ENCODE measurements at regions not wholly inside any gene's neighbourhood (a gene's known extent, or its start where the extent isn't known, plus 50 kb on each side); places are given as distances from the start of the nearest gene placed in this dataset.

GRCh38 chr2:176641436-176641835, 372.2 kb downstream of the MTX2 start:
- ChIA-PET POLR2A (interaction anchor here (0.8 kb wide), 1 partner anchor 386 kb away, joined by 3 read pairs; no protein-coding TSS in a partner anchor), CTCF (ENCODE audit: unreplicated experiment) (no interaction called here)
- no TSS peak for BruUV-seq (replicated peaks)

DNA sequence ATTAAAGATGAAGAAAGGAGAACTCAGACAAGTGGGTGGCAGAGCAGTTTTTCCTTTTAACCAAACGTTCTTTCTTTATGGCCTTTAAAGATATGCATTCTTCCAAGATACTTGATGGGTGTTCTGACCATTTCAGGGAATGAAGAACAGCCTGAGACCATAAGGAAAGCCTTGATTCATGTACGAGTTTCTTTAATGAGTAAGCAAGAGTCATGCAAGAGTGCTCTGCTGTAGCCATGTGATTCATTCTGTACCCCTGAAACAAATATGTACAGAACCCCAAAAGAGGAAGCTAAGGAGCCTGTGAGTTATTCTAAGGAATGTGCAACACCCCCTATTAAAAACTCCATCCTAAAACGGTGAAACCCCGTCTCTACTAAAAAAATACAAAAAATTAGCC, 372.8 kb downstream of the MTX2 start:
- no peak overlapping the region for H3K27ac ChIP-seq (ENCODE audit: low read depth, low read length, poor library complexity, severe bottlenecking)
- H3K9me2 ChIP-seq (ENCODE audit: insufficient read depth, low read length) = no peaks in the 10 kb centered on the region
- no peaks in the 10 kb centered on the region for H3K9me3 ChIP-seq (ENCODE audit: low read length)
- CTCF ChIA-PET (ENCODE audit: unreplicated experiment) = no interaction called here
- H3K4me2 ChIP-seq (ENCODE audit: low read length) = no peak overlapping the region
- no peak overlapping the region for H2AFZ ChIP-seq (ENCODE audit: low read length)
- no peaks in the 10 kb centered on the region for H4K20me1 ChIP-seq (ENCODE audit: insufficient read depth, low read length)
- no peaks in the 10 kb centered on the region for H3K79me2 ChIP-seq (ENCODE audit: insufficient read depth, low read depth, low read length)
- H3K4me3 ChIP-seq (ENCODE audit: low read depth, low read length, poor library complexity, severe bottlenecking) = no peak overlapping the region
- no peaks in the 10 kb centered on the region for H3K4me1 ChIP-seq (ENCODE audit: insufficient read depth, low read length, poor library complexity, severe bottlenecking)
- TF ChIP-seq CTCF (conservative IDR thresholded peaks at IDR 0.05; ENCODE audit: low read length) (no peak), EZH2phosphoT487 (IDR thresholded peaks at IDR 0.05; ENCODE audit: borderline replicate concordance, low read depth, low read length) (no peak)
- POLR2A ChIA-PET = interaction anchor here (0.8 kb wide), 1 partner anchor 386 kb away, joined by 3 read pairs; no protein-coding TSS in a partner anchor
- H3K36me3 ChIP-seq (ENCODE audit: insufficient read depth, low read length) = no peaks in the 10 kb centered on the region
- no peak for DNase-seq (ENCODE audit: low spot score)
- no TSS peak for BruUV-seq (replicated peaks)
- intact Hi-C loops (cut with micrococcal nuclease; ENCODE audit: unreplicated experiment) = no loop called here

More at GRCh38 chr2:176641436-176641835, 372.2 kb downstream of the MTX2 start:
- Histone ChIP-seq H3K4me3 (ENCODE audit: low read depth, low read length, poor library complexity, severe bottlenecking) (no peak overlapping the region), H3K4me1 (ENCODE audit: insufficient read depth, low read length, poor library complexity, severe bottlenecking) (no peaks in the 10 kb centered on the region), H3K36me3 (ENCODE audit: insufficient read depth, low read length) (no peaks in the 10 kb centered on the region), H3K9me2 (ENCODE audit: insufficient read depth, low read length) (no peaks in the 10 kb centered on the region), H4K20me1 (ENCODE audit: insufficient read depth, low read length) (no peaks in the 10 kb centered on the region), H3K79me2 (ENCODE audit: insufficient read depth, low read depth, low read length) (no peaks in the 10 kb centered on the region), H2AFZ (ENCODE audit: low read length) (no peak overlapping the region), H3K9me3 (ENCODE audit: low read length) (no peaks in the 10 kb centered on the region), H3K4me2 (ENCODE audit: low read length) (no peak overlapping the region), H3K27ac (ENCODE audit: low read depth, low read length, poor library complexity, severe bottlenecking) (no peak overlapping the region)
- no peak for DNase-seq (ENCODE audit: low spot score)
- TF ChIP-seq CTCF (conservative IDR thresholded peaks at IDR 0.05; ENCODE audit: low read length) (no peak), EZH2phosphoT487 (IDR thresholded peaks at IDR 0.05; ENCODE audit: borderline replicate concordance, low read depth, low read length) (no peak)
- intact Hi-C loops (cut with micrococcal nuclease; ENCODE audit: unreplicated experiment) = no loop called here

DNA sequence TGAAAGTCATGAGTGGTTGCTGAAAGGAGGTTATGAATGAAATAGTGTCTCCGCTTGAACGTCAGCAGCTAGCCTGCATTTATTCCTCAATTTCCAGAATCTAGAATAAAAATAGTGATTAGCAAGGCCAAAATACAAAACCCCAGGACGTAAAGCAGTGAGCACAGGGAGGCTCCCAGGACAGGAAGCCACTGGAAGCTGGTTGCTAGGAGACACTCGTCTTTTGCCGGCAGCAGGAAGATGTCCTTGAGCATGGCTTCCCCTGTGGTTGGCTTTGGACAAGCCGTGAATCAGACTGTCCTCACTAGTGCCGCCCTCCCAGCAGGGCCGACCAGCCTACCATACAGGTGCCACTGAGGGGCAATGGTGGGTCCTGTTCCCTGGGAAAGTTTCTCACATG, 374.4 kb downstream of the MTX2 start:
- ChIA-PET POLR2A (no interaction called here), CTCF (ENCODE audit: unreplicated experiment) (no interaction called here)
- H2AFZ ChIP-seq (ENCODE audit: low read length) = no peak overlapping the region
- no peak overlapping the region for H3K4me2 ChIP-seq (ENCODE audit: low read length)
- no peak for TF ChIP-seq CTCF (conservative IDR thresholded peaks at IDR 0.05; ENCODE audit: low read length)
- no peak for TF ChIP-seq EZH2phosphoT487 (IDR thresholded peaks at IDR 0.05; ENCODE audit: borderline replicate concordance, low read depth, low read length)
- no peaks in the 10 kb centered on the region for H3K79me2 ChIP-seq (ENCODE audit: insufficient read depth, low read depth, low read length)
- H3K4me1 ChIP-seq (ENCODE audit: insufficient read depth, low read length, poor library complexity, severe bottlenecking) = no peaks in the 10 kb centered on the region
- no peaks in the 10 kb centered on the region for H3K9me2 ChIP-seq (ENCODE audit: insufficient read depth, low read length)
- no peaks in the 10 kb centered on the region for H4K20me1 ChIP-seq (ENCODE audit: insufficient read depth, low read length)
- no peak for DNase-seq (ENCODE audit: low spot score)
- no peaks in the 10 kb centered on the region for H3K36me3 ChIP-seq (ENCODE audit: insufficient read depth, low read length)
- no TSS peak for BruUV-seq (replicated peaks)
- no peak overlapping the region for H3K27ac ChIP-seq (ENCODE audit: low read depth, low read length, poor library complexity, severe bottlenecking)
- intact Hi-C loops (cut with micrococcal nuclease; ENCODE audit: unreplicated experiment) = no loop called here
- H3K9me3 ChIP-seq (ENCODE audit: low read length) = no peaks in the 10 kb centered on the region
- no peak overlapping the region for H3K4me3 ChIP-seq (ENCODE audit: low read depth, low read length, poor library complexity, severe bottlenecking)
